ENCODE measurements at regions not wholly inside any gene's neighbourhood (a gene's known extent, or its start where the extent isn't known, plus 50 kb on each side); places are given as distances from the start of the nearest gene placed in this dataset.
A peak's percentile ranks its signal among the peaks of the same experiment; 100 is the strongest.

DNA sequence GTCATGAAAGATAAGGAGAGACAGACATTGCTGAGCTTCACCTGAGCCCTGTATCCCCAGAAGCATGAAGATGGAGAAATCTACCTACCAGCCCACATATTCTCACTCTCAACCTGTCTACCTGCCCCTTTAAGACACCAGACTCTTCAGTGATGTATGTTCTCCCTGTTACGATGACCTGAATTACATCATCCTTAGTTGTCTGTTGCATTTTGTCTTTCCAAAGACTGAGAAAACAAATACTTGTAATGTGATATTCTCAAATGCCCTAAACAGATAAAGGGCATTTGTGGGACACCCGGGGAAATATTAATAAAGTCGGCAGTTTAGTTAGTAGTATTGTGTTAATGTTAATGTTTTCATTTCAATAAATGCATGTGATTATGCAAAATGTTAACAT lies 305.8 kb upstream of the IGFBP3 start:
- H3K27ac ChIP-seq = no peak overlapping the region
- H3K4me1 ChIP-seq = no peaks in the 10 kb centered on the region
- WGBS, 4 donors = 71 to 78% (median 74%) methylated on average over 3 of the region's 3 CpGs
- no peak for ATAC-seq
- no peak overlapping the region for H3K4me3 ChIP-seq
- no peaks in the 10 kb centered on the region for H3K36me3 ChIP-seq
- no peaks in the 10 kb centered on the region for H3K27me3 ChIP-seq
- no peak for TF ChIP-seq POLR2A (IDR thresholded peaks at IDR 0.05)
- TF ChIP-seq, protein P1, sequence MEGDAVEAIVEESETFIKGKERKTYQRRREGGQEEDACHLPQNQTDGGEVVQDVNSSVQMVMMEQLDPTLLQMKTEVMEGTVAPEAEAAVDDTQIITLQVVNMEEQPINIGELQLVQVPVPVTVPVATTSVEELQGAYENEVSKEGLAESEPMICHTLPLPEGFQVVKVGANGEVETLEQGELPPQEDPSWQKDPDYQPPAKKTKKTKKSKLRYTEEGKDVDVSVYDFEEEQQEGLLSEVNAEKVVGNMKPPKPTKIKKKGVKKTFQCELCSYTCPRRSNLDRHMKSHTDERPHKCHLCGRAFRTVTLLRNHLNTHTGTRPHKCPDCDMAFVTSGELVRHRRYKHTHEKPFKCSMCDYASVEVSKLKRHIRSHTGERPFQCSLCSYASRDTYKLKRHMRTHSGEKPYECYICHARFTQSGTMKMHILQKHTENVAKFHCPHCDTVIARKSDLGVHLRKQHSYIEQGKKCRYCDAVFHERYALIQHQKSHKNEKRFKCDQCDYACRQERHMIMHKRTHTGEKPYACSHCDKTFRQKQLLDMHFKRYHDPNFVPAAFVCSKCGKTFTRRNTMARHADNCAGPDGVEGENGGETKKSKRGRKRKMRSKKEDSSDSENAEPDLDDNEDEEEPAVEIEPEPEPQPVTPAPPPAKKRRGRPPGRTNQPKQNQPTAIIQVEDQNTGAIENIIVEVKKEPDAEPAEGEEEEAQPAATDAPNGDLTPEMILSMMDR (IDR thresholded peaks at IDR 0.05) = no peak
- intact Hi-C loops (cut with DNase I) = no loop called here
- DNase-seq = no peak
- no peaks in the 10 kb centered on the region for H3K9me3 ChIP-seq

DNA sequence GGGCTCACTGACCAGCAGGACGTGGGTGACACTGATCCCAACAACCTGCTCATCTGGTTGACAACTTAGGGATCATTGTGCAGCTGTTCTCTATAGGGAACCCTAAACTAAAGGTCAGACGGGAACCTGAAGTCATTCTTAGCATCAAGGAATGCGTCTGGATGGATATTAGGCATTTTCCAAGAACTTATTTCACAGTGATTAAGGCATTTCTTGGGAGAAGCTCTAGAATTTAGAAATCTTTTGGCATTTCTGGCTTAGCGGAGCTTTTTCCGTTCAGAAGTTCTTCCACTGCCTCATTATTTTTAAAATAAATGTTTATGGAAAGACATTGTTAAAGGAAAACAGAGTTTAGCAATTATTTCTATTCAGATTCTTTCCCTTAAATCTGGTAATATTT lies 303.3 kb upstream of the IGFBP3 start:
- H3K9me3 ChIP-seq = no peaks in the 10 kb centered on the region
- 70 to 73% (median 70%) methylated on average over 5 of the region's 5 CpGs for WGBS, 4 donors
- TF ChIP-seq, protein P1 (IDR thresholded peaks at IDR 0.05) = no peak
- TF ChIP-seq POLR2A (IDR thresholded peaks at IDR 0.05) = no peak

DNA sequence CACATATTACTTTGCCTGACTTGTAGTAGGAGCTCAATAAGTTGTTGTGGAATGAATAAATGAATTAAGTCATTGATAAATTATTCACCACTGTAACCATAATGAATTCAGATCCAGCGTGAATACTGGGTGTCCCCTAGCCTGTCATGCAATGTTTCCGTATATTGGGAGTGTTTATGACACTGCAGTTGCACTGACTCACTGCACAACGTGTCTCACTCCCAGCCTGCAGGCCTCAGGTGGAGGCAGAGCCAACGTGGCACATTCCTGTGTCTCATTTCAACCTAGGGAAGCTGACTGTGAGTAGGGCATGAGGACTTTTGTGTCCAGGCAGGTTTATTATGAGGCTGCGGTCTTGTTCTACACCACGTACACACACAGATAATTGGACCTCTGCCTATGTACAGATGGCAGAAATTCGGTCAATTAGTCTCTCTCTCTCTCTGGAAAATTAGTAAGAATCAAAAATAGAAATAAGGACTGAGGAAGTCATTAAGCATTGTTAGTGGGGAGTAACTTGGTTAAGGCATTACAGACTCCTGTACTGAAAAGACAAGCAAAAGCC lies 299.1 kb upstream of the IGFBP3 start:
- no peaks in the 10 kb centered on the region for H3K9me3 ChIP-seq
- peaks cover 0 to 23% (median 12%) of the 10 kb centered on the region in 12 donors for H3K4me1 ChIP-seq
- TF ChIP-seq, protein P1 (IDR thresholded peaks at IDR 0.05) = no peak
- H3K4me3 ChIP-seq = no peak overlapping the region
- intact Hi-C loops (cut with DNase I) = no loop called here
- H3K36me3 ChIP-seq = no peaks in the 10 kb centered on the region
- ATAC-seq (no peak), DNase-seq (no peak)
- WGBS, 4 donors = 72 to 85% (median 82%) methylated on average over 7 of the region's 7 CpGs
- H3K27me3 ChIP-seq = no peaks in the 10 kb centered on the region
- no peak overlapping the region for H3K27ac ChIP-seq

More for the DNA sequence above, 303.3 kb upstream of the IGFBP3 start:
- Histone ChIP-seq H3K27me3 (no peaks in the 10 kb centered on the region), H3K4me3 (no peak overlapping the region), H3K4me1 (peaks cover 0 to 3% (median 0%) of the 10 kb centered on the region in 12 donors), H3K36me3 (no peaks in the 10 kb centered on the region), H3K27ac (no peak overlapping the region)
- ATAC-seq (no peak), DNase-seq (no peak)
- intact Hi-C loops (cut with DNase I) = no loop called here

DNA sequence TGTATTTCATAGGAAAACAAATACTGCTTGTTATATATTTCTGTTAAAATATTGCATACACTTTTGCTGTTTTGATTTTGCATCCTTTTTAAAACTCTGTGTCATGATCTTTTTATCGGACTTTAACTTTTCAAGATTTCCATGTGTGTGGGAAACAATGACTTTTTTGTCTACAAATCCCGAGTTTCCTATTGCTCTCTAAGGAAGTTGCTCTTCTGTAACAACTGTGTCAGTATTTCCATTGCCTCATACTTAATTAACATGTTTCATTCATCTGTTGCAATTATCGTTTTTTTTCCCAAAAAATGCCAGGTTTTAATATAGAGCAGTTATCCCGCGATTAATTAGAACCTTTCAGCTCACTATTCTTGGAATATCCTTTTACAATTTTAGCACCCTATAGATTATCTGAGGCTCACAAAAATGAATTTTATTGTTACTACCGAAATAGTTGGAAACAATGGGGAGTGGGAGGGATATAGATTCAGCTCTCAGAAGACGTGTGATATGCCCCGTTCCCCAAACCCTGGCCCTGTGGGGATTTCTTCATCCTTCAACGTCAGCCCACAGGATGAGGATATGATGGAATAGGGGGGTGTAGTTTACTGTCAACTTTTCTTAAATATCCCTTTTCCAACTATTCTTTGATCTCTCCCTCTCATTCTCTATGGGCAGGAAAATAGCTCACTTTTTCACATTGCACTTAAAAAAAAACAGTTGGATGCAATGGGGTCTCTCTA lies 297.6 kb upstream of the IGFBP3 start:
- Histone ChIP-seq H3K27ac (peak overlapping the region in 6 of 12 donors; percentile 10 to 78 (median 56)), H3K4me1 (peaks cover 0 to 30% (median 15%) of the 10 kb centered on the region in 12 donors), H3K9me3 (no peaks in the 10 kb centered on the region), H3K4me3 (no peak overlapping the region), H3K36me3 (no peaks in the 10 kb centered on the region), H3K27me3 (no peaks in the 10 kb centered on the region)
- WGBS, 4 donors = 40 to 59% (median 47%) methylated on average over 9 of the region's 9 CpGs
- TF ChIP-seq POLR2A (IDR thresholded peaks at IDR 0.05) = no peak
- TF ChIP-seq, protein P1 (IDR thresholded peaks at IDR 0.05) = no peak
- DNase-seq (peak in 2 of 5 donors; percentile 36 to 37), ATAC-seq (peak in 2 of 4 donors; percentile 21 to 69)
- intact Hi-C loops (cut with DNase I) = loop anchor here in 3 of 10 donors (5.0 to 10.0 kb wide), 3 partner anchors 164 to 296 kb away; partner anchors contain the start of gene IGFBP3 (in 3 of the 3)

Data from heart left ventricle (tissue), 16 donors.